SK-N-SH (cell line): ENCODE measurements at regions not wholly inside any gene's neighbourhood (a gene's known extent, or its start where the extent isn't known, plus 50 kb on each side); places are given as distances from the start of the nearest gene placed in this dataset.

Experiments used
- CTCF ChIA-PET: fragments of 300-600, 350-600 bp; formaldehyde crosslinking; extraction: SDS; loops from one replicate; lab custom pipeline; 2021; lab: Yijun Ruan, JAX
- POLR2A ChIA-PET: fragments of 350-600 bp; sonication (Branson Sonifier 250); formaldehyde crosslinking; extraction: SDS; loops from one replicate; lab custom pipeline; 2020; ENCODE audit warnings: antibody characterized with exemption, inconsistent platforms; lab: Yijun Ruan, JAX
- DNase-seq: peaks from one replicate; pipeline ENCODE4 v3.0.0; 2012
- H2AFZ ChIP-seq: fragments of 200-600 bp; sonication (generic); 2 replicates; pipeline ENCODE4 v1.8.1; 2016; ENCODE audit warnings: antibody characterized with exemption, mild to moderate bottlenecking, low read depth
- H3F3A ChIP-seq: fragments of 200-600 bp; sonication (generic); replicated peaks from 2 replicates; pipeline ENCODE3; 2016; ENCODE audit warnings: antibody characterized with exemption, mild to moderate bottlenecking; ENCODE audit not compliant: insufficient read depth
- H3K27ac ChIP-seq, 2 experiments: fragments of 200-500 bp in 1 of 2; fragments of 200-600 bp in 1 of 2; sonication (Bioruptor generic) in 1 of 2; sonication (generic), shearing (Covaris generic) in 1 of 2; 2 replicates each; pipeline versions ENCODE4 v1.5.1 to v1.6.1; 2014 to 2016; ENCODE audit warnings: low read depth in 2 of 2, inconsistent platforms in 1 of 2, low read length in 1 of 2, mild to moderate bottlenecking in 1 of 2, mixed read lengths in 1 of 2
- H3K27me3 ChIP-seq: fragments of 200-600 bp; sonication (generic), shearing (Covaris generic); 2 replicates; pipeline ENCODE4 v1.6.1; 2016; ENCODE audit warnings: mixed run types; ENCODE audit not compliant: insufficient read depth
- H3K36me3 ChIP-seq, 2 experiments: fragments of 200-500 bp in 1 of 2; fragments of 200-600 bp in 1 of 2; sonication (Bioruptor generic) in 1 of 2; sonication (generic) in 1 of 2; replicated peaks in 1 of 2; 2 replicates each; pipeline versions ENCODE3 to v1.5.1; 2014 to 2016; ENCODE audit warnings: low read length in 1 of 2, mild to moderate bottlenecking in 1 of 2; ENCODE audit not compliant: insufficient read depth in 2 of 2, control insufficient read depth in 1 of 2
- H3K4me1 ChIP-seq, 2 experiments: fragments of 200-500 bp in 1 of 2; fragments of 200-600 bp in 1 of 2; sonication (Bioruptor generic) in 1 of 2; sonication (generic), shearing (Covaris generic) in 1 of 2; 2 replicates each; pipeline versions ENCODE4 v1.5.1 to v1.6.1; 2014 to 2016; ENCODE audit warnings: low read depth in 1 of 2, low read length in 1 of 2, mixed run types in 1 of 2; ENCODE audit not compliant: insufficient read depth in 2 of 2, control insufficient read depth in 1 of 2
- H3K4me2 ChIP-seq: fragments of 200-600 bp; sonication (generic), shearing (Covaris generic); 2 replicates; pipeline ENCODE4 v1.6.1; 2017; ENCODE audit warnings: mixed run types
- H3K4me3 ChIP-seq, 2 experiments: fragments of 200-500 bp in 1 of 2; fragments of 200-600 bp in 1 of 2; sonication (Bioruptor generic) in 1 of 2; sonication (generic), shearing (Covaris generic) in 1 of 2; 2 replicates each; pipeline versions ENCODE4 v1.5.1 to v1.8.1; 2014 to 2016; ENCODE audit warnings: low read depth in 2 of 2, inconsistent platforms in 1 of 2, low read length in 1 of 2, mild to moderate bottlenecking in 1 of 2, mixed read lengths in 1 of 2, moderate library complexity in 1 of 2
- H3K79me2 ChIP-seq: fragments of 200-600 bp; sonication (generic); 2 replicates; pipeline ENCODE4 v1.8.1; 2017; ENCODE audit warnings: mild to moderate bottlenecking; ENCODE audit not compliant: insufficient read depth
- H3K9ac ChIP-seq: fragments of 200-600 bp; sonication (generic); 2 replicates; pipeline ENCODE4 v1.6.1; 2017; ENCODE audit warnings: mixed run types
- H3K9me2 ChIP-seq: fragments of 200-600 bp; sonication (generic); 2 replicates; pipeline ENCODE4 v1.6.1; 2017; ENCODE audit warnings: mixed run types
- H3K9me3 ChIP-seq: fragments of 200-600 bp; sonication (generic); 2 replicates; pipeline ENCODE4 v1.6.1; 2017; ENCODE audit warnings: mixed run types, mild to moderate bottlenecking, moderate library complexity
- H4K20me1 ChIP-seq: fragments of 200-600 bp; sonication (generic); 2 replicates; pipeline ENCODE4 v1.6.1; 2017; ENCODE audit warnings: mild to moderate bottlenecking, mixed run types; ENCODE audit not compliant: insufficient read depth
- EZH2phosphoT487 ChIP-seq: fragments of 200-600 bp; sonication (generic); IDR thresholded peaks from 2 replicates; pipeline ENCODE4 v1.6.1; 2017; ENCODE audit warnings: low read depth, mixed run types, mild to moderate bottlenecking, antibody characterized with exemption, moderate library complexity, borderline replicate concordance
- FOSL2 ChIP-seq: IDR thresholded peaks from 2 replicates; pipeline ENCODE4 v1.4.0; 2012; ENCODE audit warnings: low read depth, mild to moderate bottlenecking, moderate library complexity, borderline replicate concordance
- FOXJ3 ChIP-seq: sonication (generic); formaldehyde crosslinking; IDR thresholded peaks from 2 replicates; pipeline ENCODE4 v1.5.1; 2020; ENCODE audit warnings: mild to moderate bottlenecking, missing genetic modification reagents
- FOXM1 ChIP-seq: IDR thresholded peaks from 2 replicates; pipeline ENCODE4 v1.4.0; 2012; ENCODE audit warnings: low read depth, mild to moderate bottlenecking
- GABPA ChIP-seq: IDR thresholded peaks from 2 replicates; pipeline ENCODE4 v1.4.0; 2012; ENCODE audit warnings: low read depth, mild to moderate bottlenecking
- MAX ChIP-seq: IDR thresholded peaks from 2 replicates; pipeline ENCODE4 v1.4.0; 2012; ENCODE audit warnings: low read depth
- MXI1 ChIP-seq: IDR thresholded peaks from 2 replicates; pipeline ENCODE4 v1.6.1; 2012; ENCODE audit warnings: mild to moderate bottlenecking, low read depth, low read length, improper control_type of control experiment
- NRF1 ChIP-seq: IDR thresholded peaks from 2 replicates; pipeline ENCODE4 v1.6.1; 2012; ENCODE audit warnings: low read depth, mild to moderate bottlenecking, low read length
- POLR2AphosphoS5 ChIP-seq: IDR thresholded peaks from 2 replicates; pipeline ENCODE4 v1.6.1; 2012; ENCODE audit warnings: low read depth, low read length
- RCOR1 ChIP-seq: fragments of 150-350 bp; IDR thresholded peaks from 2 replicates; pipeline ENCODE4 v1.6.1; 2017; ENCODE audit warnings: antibody characterized with exemption, low read length
- REST ChIP-seq: IDR thresholded peaks from 2 replicates; pipeline ENCODE4 v1.6.1; 2012; ENCODE audit warnings: mild to moderate bottlenecking, low read depth, low read length, moderate library complexity
- RFX5 ChIP-seq: IDR thresholded peaks from 2 replicates; pipeline ENCODE4 v1.6.1; 2012; ENCODE audit warnings: mild to moderate bottlenecking, improper control_type of control experiment, low read length
- SMC3 ChIP-seq: IDR thresholded peaks from 2 replicates; pipeline ENCODE4 v1.6.1; 2012; ENCODE audit warnings: low read depth, low read length, improper control_type of control experiment
- TAF1 ChIP-seq: IDR thresholded peaks from 2 replicates; pipeline ENCODE4 v1.6.1; 2012; ENCODE audit warnings: low read depth, mild to moderate bottlenecking, low read length, moderate library complexity, borderline replicate concordance
- USF1 ChIP-seq: IDR thresholded peaks from 2 replicates; pipeline ENCODE4 v1.4.0; 2012; ENCODE audit warnings: low read depth, borderline replicate concordance
- USF2 ChIP-seq: fragments of 150-350 bp; IDR thresholded peaks from 2 replicates; pipeline ENCODE4 v1.6.1; 2017; ENCODE audit warnings: antibody characterized with exemption, low read length, low read depth, borderline replicate concordance
- YY1 ChIP-seq: IDR thresholded peaks from 2 replicates; pipeline ENCODE4 v1.4.0; 2012; ENCODE audit warnings: low read depth, mild to moderate bottlenecking
- WGBS: methylation state at CpG from one replicate; pipeline ENCODE4 v1.1.6; 2017; ENCODE audit warnings: low lambda C conversion rate; 5-methylcytosine and 5-hydroxymethylcytosine counted together
- TF ChIP-seq, protein P1 (sequence below): fragments of 150-350 bp; IDR thresholded peaks from 2 replicates; pipeline ENCODE4 v1.6.1; 2016; ENCODE audit warnings: mild to moderate bottlenecking, low read depth, low read length

DNA sequence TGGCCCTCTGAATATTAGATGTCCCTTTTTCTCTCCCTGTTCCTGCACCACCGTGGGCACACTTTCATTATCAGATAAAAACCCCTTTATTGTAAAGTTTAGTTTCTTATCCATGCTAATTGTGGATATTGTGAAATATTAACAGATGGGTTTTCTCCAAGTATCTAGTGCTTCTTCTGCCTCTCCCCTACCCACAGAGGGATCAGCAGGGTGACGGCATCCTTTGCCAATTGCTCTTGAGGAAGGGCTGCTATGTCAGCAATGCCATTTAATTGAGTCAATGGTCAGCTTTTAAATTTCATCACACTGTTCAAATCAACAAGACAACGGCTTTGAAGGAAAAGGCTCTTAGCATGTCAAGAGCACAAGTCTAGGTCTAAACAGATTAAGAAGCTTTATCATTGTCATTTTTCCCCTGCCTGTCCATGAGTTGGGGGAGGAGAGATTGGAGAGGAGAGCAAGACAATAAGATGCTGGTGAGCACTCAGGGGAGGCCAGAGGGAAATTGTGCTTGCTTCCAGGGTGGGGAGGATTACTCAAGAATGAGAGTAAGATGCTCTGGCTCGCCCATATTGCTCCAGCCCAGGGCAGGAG is 443.0 kb upstream of the CCL2 start:
- no peaks in the 10 kb centered on the region for H3K36me3 ChIP-seq
- no peak overlapping the region for H3K27ac ChIP-seq
- H3K9me3 ChIP-seq, result no peaks in the 10 kb centered on the region
- no peaks in the 10 kb centered on the region for H3K9me2 ChIP-seq
- peaks cover 0 to 3% of the 10 kb centered on the region in 2 experiments; a peak in 1 of 4 replicates for H3K4me1 ChIP-seq
- no peak for DNase-seq
- no peak overlapping the region for H3K4me2 ChIP-seq
- no peaks in the 10 kb centered on the region for H3K79me2 ChIP-seq
- H3K4me3 ChIP-seq, result no peak overlapping the region
- no peak overlapping the region for H3K9ac ChIP-seq
- TF ChIP-seq EZH2phosphoT487 (no peak), GABPA (no peak), SMC3 (no peak), FOXM1 (no peak), USF1 (no peak), RCOR1 (no peak), POLR2AphosphoS5 (no peak), MAX (no peak), TAF1 (no peak), FOSL2 (no peak), YY1 (no peak), NRF1 (no peak), MXI1 (no peak), USF2 (no peak), REST (no peak), FOXJ3 (no peak), RFX5 (no peak)
- TF ChIP-seq, protein P1, sequence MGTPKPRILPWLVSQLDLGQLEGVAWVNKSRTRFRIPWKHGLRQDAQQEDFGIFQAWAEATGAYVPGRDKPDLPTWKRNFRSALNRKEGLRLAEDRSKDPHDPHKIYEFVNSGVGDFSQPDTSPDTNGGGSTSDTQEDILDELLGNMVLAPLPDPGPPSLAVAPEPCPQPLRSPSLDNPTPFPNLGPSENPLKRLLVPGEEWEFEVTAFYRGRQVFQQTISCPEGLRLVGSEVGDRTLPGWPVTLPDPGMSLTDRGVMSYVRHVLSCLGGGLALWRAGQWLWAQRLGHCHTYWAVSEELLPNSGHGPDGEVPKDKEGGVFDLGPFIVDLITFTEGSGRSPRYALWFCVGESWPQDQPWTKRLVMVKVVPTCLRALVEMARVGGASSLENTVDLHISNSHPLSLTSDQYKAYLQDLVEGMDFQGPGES, result no peak
- no peaks in the 10 kb centered on the region for H4K20me1 ChIP-seq
- POLR2A ChIA-PET, result no interaction called here
- CTCF ChIA-PET, result interaction anchor here (3.7 kb wide), 1 partner anchor 33 kb away, joined by 14 read pairs; no protein-coding TSS in a partner anchor
- H2AFZ ChIP-seq, result no peak overlapping the region
- WGBS, result 21% methylated on average over 4 of the region's 4 CpGs
- no peaks in the 10 kb centered on the region for H3F3A ChIP-seq
- no peaks in the 10 kb centered on the region for H3K27me3 ChIP-seq
